ENCODE measurements at regions not wholly inside any gene's neighbourhood (a gene's known extent, or its start where the extent isn't known, plus 50 kb on each side); places are given as distances from the start of the nearest gene placed in this dataset.

DNA sequence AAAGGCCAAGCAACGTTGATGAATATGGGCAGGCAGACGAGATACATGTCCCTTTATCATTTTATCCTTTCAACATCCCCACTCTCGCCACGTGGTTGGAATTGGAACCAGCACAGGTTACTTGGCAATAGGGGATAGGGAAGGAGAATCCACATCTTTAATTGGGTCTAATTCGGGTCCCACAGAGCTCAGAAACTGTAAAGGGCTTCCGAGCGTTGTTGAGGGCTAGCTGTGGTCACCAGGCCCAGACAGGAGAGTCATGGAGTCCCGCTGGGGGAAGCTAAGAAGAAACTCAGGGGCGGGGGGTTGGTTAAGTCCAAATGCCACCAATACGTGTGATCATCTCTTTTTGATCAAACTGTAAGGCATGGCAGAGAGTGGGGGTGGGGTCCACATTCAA, 271.3 kb upstream of the ZFHX3 start:
- DNase-seq = no peak

DNA sequence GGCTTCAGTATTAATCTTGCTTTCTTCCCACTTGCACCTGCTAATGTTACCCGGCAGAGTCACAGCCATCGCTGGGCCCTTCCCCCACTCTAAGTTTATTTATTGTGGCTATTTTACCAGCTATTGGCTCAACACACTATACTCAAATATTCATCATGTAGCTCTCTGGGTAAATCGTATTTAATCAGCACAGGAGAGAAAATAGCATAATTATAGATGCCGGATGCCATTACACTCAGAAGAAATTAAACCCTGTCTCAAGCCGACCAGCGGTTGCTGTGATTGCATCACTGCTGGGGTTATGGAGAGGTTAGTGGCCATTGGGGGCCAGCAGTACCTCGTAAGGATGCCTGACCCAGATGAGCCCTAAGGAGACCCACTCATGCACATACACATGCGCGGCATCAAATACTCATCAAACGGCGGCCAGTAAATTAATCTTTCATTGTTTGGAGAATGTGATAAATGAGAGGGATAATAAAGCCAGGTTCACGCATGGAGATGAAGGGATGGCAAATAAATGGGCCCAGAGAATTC, 269.5 kb upstream of the ZFHX3 start:
- no peak for DNase-seq

DNA sequence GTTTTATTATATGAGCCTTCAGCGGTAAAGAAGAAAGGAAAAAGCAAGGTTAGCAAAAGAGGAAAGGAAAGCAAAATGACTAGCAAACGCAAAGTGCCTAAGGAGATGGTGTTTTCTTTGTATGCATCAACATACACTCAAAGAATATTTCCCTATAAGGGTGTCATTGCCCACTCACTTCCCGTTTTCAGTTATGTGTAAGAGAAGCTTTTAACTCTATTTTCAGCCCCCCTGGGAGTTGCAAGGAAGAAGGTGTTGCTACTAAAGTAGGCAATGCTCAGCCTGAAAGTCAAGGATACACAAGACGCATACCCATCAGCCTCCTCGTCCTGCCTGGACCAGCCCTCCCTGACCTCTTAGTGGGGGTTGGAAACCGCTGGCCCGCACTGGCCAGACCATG, 267.7 kb upstream of the ZFHX3 start:
- DNase-seq = no peak

DNA sequence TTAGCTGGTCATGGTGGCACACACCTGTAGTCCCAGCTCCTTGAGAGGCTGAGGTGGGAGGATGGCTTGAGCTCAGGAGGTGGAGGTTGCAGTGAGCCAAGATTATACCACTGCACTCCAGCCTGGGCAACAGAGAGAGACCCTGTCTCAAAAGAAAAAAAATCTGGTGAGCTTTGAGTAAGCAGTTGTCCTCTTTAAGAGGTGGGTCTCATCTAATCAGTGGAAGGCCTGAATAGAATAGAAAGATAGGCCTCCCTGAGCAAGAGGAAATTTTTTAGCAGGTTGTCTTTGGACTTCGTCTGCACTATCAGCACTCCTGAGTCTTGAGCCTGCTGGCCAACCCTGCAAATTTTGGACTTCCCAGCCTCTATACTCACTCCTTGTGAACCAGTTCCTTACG, 266.0 kb upstream of the ZFHX3 start:
- DNase-seq = no peak

DNA sequence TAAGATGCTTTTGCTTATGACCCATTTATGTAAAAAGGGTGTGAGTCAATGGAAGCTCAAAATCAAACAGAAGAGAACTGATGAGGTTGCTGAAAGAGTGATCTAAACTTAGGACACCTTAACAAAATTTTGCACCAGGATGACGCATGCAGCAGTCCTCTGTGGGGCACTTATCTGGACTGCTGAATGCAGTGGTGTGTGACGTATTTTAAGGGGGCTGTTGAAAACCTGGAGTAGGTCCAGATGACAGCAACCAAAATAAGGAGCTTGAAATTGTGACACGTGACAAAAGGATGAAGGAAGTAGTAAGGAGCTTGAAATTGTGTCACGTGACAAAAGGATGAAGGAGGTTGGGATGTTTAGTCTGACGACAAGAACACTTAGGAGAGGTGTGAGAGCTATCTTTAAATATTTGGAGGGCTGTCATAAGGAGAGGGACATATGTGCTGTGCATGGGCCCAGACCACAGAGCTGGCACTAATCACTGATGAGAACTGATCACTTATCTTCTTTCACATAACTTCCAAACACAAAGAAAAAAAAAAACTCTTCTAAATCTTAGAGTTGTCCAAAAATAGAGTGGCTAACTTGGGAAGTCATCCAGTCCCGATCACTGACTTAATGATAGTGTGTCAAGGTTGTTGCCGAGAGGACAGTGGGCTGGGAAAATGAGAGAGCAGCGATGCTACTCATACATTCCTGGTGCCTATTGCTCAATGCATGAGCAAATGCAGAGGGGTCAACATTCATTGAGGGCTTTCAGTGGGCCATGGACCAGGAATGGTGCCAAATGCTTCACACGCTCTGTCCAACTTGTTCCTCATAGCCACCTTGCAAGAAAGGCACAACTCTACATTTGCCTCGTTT, 264.2 kb upstream of the ZFHX3 start:
- DNase-seq = no peak

DNA sequence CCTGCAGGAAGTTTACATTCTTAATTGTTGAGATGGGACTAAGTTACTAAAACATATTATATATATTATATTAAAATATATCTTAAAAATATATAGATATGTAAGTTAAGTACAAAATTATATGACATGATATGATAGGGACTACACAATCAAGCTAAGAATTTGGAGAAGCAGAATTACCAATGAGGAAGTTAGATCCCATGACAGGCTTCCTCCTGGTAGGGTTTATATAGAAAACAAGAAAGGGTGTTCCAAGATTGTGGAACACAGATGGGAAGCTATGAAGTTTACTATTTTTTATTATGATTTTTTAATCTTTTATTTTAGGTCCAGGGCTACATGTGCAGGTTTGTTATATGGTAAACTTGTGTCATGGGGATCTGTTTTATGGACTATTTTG, 260.8 kb upstream of the ZFHX3 start:
- DNase-seq = no peak

DNA sequence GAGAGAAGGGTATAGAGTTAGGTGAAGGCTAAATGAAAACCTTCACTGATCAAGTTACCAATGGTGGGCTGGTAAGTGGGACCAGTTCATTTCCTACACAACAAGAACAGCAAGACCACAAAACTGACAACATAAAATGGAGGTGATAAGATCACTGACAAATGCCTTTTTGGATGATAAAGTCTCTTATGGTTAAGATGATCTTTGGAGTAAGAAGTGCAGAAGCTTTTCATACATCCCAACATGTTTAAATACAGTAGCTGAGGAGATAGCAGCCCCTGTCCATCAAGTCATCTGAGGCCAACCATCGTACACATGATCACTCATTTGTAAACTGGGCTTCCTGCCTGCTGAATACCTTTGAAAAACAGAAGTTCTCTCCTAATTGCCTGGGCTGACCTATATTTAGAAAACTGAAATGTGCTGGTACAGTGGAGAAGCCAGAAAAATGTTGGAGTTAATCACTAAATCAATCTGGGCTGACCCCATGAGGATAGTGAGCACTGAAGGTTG, 259.0 kb upstream of the ZFHX3 start:
- no peak for DNase-seq

DNA sequence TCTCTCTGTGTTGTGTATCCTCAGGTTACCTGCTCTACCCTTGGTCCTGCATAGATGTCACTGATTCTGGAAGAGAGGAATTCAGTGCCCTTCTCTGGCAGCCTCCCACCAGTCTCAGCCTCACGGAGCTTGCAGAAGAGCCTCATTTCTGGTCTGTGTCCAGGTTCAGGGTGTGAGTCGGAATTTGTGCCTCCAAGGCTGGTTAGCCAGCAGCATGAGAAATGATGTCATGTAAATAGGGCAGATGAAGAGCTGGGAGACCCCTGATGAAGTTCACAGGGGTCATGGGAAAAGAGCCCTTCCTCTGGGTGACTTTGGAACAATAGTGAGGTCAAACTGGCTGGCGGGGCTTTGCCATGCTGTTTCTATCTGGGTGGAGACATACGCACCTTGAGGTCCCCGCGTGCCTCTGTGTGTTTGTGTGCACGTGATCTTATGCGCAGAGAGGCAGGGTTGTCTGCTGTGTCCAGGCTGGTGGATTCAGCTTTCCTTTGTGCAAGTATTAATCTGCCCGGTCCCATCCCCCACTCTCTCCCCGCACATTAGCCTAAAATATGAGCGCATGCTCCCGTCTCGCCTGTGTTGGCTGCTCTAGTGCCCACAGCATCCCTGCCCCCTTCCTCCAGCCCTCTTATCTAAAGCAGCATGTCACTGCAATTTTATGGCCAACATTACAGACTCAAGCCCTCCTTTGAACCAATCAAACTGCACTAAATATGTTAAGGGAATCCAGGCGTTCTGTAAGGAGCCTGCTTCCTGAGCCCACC, 256.3 kb upstream of the ZFHX3 start:
- DNase-seq = no peak

DNA sequence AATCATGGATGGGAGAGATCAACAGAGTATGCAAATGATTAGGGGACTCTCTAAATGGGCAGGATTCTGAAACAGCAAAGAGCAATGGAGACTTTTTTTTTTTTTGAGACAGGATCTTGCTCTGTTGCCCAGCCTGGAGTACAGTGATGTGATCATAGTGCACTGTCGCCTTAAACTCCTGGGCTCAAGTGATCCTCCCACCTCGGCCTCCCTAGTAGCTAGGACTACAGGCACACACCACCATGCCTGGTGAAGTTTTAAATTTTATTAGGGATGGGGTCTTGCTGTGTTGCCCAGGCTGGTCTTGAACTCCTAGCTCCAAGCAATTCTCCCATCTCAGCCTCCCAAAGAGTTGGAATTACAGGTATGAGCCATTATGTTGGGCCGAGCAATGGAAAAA, 255.0 kb upstream of the ZFHX3 start:
- no peak for DNase-seq

DNA sequence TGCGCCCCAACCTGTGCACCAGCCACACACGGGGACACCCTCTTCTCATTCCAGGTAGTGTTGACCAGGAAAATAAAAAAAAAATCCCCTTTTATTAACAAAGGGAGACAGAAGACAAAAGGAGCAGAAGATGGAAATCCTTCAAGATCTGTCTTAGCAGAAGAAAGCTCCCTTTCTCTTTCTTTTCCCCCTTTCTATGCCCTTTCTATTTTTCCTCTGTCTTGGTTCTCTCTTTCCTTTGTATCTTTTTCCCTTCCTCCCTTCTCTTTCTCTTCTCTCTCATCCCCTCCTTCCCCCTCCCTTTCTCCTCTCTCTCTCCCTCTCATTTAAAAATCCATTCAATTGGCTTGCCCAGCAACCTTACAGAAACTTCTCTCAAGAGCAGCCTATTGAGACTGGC, 254.1 kb upstream of the ZFHX3 start:
- no peak for DNase-seq

DNA sequence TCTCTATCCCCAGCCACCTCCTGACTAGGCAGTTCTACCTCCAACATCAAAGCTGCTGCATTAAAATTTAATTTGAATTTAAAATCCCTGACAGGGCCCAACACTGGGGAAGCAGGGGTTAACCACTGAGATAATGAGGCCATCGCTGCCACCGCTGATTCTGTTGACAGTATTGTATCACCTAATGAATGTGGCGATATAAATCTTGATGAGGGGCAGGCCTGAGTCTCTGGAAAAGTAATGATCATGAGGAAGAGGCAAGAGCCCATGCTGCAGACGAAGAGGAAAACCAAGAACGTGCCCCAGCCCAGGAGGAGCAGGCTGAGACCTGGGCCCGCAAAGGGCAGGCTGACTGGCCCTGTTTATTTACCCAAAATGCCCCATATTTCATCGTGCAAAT, 251.4 kb upstream of the ZFHX3 start:
- DNase-seq = no peak

DNA sequence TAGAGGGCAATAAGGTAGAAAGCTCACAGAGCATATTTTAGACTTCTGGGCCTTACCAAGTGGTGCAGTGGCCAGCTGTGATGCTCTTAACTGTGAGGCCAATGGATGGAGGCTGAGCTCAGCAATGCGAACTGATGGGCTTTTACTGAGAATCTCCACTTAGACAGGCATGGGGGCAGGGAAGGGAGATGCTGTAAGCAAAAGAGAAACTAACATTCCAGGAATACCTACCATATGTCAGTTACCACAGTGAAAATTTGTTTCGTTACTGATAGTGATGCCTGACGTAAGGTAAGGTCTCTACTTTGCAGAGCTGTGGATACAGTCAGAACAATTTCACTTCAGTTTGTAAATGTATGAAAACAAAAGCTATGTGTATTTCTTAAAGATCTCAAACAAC, 250.6 kb upstream of the ZFHX3 start:
- no peak for DNase-seq

DNA sequence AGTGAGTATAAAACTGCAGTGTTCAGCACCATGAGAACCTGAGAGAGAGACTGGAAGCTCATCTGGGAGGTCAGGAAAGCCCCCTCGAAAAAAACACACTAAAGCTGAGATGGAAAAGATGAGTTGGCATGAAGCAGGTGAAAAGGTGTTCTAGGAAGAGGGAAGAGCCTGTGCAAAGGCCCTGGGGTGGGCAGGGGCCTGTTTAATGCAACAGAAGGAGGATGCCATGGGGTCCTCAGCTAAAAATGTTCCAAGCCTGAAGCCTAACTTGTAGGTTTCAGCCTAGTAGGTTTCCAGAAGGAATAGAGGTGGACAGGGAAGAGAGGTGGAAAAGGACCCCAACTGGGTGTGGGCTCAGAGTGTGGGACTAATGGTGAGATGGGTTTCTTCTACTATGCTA, 242.3 kb upstream of the ZFHX3 start:
- DNase-seq = no peak

DNA sequence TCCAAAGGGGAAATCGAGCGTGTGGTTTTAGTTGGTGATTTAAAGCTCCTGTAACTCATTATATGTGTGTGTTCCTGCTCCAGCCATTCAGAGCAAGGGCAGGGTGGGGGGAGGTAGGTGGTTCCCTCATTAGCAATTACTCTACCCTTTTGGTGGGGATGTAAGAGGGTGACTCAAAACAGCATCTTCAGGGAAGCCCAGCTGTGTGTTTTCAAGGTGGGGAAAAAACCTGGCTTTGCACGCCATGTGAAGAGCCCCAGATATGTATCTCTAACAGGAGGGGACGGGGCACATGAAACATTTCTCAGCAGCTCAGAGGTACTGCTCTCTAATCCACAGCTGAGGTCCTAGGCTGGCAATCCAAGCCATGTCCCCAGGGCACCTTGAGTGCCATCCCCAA, 241.3 kb upstream of the ZFHX3 start:
- no peak for DNase-seq

DNA sequence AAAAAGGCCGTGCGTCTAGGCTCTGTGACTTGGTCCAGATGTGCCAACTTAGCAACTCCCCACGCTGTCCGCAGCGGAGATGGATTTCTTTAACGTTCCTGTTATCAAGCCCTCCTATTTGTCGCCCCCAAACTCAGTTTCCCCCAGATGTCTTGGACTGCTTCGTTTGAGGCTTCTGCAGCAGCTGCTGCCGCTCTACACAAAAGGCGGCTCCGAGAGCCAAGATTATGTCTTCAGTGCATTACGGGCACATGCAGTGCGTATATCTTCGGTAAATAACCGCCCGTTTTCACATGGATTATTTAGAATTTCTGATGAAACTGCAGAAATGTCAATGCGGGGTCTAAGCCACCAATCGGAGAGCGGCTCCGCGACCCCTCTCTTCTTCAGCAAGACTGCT, 240.6 kb upstream of the ZFHX3 start:
- DNase-seq = no peak

DNA sequence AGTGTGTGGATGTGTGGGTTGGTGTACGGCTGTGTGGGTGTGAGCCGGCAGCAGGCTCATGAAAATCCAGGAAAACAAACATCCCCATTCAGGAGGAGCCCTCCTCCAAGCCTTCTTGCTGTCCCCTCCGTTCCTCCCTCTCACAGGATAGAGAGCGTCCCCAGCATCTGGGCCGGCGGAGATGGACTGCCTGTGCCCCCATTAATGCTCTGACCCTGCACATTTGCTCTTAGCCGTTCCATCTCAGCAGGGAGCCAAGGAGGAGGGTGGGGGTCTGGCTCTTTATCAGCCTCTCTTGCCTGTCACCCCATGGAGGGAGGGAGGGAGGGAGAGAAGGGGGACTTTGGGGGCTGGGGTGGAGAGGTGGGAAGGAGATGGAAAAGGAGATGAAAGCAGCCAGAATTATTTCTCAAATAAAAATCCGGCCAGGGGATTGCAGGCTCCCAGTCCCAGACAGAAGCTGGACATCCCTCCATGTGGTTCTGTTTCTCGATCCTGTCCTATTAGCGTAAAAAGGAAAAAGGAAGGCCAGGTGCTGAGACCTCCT, 240.0 kb upstream of the ZFHX3 start:
- no peak for DNase-seq

DNA sequence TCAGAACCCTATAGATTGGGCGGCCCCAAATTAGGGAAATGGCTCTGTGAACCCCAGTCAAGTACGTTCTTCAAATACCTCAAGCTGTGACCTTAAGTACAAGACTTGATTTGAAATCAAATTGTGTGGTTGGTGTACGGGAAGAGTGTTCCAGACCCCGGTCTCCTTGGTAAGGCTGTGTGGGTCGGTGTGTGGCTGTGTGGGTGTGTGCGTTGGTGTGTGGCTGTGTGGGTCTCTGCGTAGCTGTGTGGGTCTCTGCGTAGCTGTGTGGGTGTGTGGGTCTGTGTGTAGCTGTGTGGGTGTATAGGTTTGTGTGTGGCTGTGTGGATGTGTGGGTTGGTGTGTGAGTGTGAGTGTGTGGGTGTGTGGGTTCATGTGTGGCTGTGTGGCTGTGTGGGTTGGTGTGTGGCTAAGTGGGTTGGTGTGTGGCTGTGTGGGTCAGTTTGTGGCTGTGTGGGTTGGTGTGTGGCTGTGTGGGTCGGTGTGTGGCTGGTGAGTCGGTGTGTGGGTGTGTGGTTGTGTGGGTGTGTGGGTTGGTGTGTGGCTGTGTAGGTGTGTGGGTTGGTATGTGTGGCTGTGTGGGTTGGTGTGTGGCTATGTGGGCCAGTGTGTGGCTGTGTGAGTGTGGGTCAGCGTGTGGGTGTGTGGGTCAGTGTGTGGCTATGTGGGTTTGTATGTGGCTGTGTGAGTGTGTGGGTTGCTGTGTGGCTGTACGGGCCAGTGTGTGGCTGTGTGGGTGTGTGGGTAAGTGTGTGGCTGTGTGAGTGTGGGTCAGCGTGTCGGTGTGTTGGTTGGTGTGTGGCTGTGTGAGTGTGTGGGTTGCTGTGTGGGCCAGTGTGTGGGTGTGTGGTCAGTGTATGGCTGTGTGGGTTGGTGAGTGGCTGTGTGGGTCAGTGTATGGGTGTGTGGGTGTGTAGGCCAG, 238.7 kb upstream of the ZFHX3 start:
- DNase-seq = no peak

DNA sequence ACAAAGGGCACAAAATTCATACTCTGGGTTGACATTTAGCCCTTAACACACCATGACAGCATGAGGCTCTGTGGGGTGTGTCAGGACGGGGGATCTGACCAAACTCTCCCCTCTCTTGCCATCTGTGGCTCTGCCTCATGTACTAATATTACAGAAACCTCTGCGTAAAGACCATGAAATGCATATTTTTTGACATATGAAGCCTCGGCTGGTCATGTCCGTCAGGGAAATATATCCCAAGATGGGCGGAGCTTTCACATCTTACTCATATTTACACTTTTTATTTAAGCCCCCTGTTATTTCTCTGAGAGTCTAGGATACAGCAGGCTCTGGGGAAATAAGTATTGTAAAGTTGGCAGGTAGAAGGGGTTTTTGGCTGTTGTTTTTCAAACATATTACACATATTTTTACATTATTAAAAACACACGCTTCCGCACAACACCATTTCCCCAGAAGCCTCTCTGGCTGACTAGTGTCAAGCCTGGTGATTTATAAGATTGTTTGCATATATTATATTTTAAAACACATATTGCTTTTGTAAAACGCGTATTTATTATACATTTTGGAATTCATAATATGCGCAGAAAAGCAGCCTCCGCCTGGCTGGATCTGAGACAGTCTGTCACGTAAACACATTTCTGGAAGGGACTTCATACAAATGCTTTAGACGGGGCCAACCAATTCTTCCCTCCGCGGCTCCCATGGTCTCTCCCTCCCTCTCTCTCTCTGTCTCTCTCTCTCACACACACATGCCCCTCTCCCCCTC, 237.7 kb upstream of the ZFHX3 start:
- peak; percentile 69 for DNase-seq

DNA sequence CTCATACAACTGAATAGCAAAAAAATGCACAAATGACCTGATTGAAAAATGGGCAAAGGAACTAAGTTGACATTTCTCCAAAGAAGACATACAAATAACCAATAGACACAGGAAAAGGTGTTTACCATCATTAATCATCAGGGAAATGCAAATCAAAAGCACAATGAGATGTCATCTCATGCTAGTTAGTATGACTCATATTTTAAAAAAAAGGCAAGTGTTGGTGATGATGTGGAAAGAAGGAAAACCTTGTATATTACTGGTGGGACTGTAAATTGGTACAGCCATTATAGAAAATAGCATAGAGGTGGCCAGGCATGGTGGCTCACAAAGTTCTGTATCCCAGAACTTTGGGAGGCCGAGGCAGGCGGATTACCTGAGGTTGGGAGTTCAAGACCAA, 232.5 kb upstream of the ZFHX3 start:
- no peak for DNase-seq

DNA sequence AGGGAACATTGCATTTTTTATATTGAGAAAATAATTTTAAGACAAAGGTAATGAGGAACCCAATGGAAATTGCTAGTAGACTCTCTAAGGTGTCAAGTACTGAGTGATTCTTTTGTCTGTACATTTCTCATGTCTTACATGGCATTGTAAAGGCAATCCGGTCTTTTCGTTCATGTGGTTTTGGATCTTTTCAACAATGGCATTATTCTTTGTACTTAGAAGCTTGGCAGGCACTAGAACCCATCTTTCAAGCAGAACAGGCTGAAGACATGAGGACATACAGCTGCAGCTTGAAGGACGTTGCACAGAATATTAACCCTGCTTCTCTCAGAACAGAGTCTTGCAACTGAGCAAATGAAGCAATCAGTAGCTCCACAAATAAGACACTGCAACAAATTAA, 231.5 kb upstream of the ZFHX3 start:
- DNase-seq = no peak

DNA sequence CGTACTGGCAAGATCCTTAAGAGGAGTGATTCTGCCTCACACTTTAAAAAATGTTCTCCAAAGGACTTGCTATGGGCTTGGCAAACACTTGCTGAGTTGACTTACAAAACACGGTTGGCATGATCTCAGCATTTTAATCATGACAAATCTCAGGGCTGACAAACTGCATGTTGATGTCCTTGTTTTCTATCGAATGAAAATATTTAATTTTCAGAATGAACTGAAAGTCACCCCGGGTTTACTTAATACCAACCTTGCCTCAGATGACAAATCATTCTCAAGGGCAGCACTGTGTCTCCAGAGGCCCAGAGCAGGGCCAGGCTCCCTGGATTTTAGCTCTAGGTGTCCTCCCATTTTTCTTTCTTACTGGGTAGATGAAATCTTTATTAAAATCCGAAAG, 229.1 kb upstream of the ZFHX3 start:
- DNase-seq = no peak
